ENCODE measurements at regions not wholly inside any gene's neighbourhood (a gene's known extent, or its start where the extent isn't known, plus 50 kb on each side); places are given as distances from the start of the nearest gene placed in this dataset.

GRCh38 chr10:105793071-105793470 is 1152.0 kb downstream of the SORCS3 start:
- no peak for DNase-seq

DNA sequence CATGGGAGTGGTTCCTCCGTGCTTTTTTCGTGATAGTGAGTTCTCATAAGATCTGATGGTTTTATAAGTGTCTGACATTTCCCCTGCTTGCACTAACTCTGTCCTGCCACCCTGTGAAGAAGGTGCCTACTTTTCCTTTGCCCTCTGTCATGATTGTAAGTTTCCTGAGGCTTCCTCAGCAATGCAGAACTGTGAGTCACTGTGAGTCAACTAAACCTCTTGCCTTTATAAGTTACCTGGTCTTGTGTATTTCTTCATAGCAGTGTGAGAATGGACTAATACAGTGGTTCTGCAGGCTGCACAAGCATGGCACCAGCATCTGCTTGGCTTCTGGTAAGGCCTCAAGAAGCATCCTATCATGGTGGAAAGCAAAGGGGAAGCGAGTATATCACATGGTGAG is 1144.6 kb downstream of the SORCS3 start:
- DNase-seq: no peak

GRCh38 chr10:105783936-105784483 is 1142.9 kb downstream of the SORCS3 start:
- DNase-seq: no peak

GRCh38 chr10:105774881-105775280 is 1133.8 kb downstream of the SORCS3 start:
- DNase-seq: no peak

- no peak for DNase-seq
Observed at GRCh38 chr10:105774351-105774750, 1133.3 kb downstream of the SORCS3 start.

DNA sequence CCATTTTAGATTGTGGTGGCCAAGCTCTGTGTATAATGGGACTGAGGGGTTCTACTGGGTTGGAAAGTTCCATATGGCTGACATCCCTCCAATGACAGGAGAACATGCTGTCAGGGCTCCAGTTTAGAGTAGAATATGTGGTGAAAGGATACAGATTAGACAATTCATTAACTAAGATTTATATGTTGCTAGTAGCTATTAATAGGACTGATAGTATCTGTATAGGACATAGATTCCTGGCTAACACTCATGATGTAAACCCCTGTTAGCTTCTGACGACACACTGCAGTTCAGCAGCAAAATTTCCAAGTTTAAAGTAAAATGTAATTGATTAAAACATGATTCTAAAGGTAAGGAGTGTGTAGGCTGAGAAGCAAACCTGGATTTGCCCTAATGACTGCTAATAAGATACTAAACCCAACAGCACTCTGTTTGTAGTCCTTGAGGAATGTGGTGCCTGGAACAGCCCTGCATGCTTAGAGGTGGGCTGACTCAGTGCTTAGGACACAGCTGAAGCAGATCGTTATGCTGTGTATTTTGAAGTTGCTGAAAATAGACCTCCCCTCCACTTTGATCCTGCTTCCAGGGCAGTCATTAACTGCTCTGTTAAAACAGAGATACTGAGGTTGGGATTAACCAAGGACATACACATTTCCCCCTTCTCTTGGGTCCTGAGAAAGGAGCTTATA is 1129.6 kb downstream of the SORCS3 start:
- no peak for DNase-seq

DNA sequence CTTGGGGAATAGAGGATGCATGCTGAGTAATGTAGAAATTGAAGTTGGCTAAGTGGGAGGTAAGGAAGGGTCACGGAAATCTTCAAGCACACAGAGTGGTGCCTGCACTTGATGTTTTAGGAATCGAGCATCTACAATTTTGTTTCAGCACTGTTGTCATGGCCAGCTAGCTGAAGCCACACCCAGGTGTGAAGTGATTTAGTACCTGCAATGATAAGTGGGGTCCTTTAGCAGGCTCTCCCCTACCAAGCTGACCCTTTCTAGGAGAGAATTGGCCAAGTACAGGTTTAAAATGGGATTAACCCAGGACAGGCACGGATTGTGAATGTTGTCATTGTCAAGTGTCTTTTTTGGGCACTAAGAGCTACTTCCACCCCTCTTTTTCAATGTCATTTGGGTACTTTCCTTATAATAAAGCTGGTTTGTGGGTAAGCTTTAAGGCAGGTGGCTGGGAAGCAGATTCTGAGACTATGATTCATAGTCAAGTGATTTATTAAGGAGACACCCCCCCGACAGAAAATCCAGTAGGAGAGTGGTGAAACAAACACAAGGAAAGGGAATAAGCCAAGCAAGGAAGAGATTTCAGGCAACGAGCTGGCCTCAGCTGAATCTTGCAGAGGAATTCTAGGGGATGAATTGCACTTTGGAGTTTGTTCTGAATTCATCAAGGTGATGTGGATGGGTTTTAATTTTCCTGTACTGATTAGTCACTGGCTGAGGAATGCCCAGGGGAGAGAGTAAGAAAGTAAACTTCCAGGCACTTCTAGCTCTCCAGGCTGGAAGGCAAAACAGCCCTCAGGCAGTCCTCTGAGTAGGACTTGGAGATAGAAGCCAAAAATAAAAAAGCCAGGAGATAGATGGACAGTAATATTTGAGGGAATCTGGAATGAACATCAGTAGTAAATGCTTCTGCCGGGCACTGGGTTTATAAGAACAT is 1128.4 kb downstream of the SORCS3 start:
- DNase-seq: no peak

DNA sequence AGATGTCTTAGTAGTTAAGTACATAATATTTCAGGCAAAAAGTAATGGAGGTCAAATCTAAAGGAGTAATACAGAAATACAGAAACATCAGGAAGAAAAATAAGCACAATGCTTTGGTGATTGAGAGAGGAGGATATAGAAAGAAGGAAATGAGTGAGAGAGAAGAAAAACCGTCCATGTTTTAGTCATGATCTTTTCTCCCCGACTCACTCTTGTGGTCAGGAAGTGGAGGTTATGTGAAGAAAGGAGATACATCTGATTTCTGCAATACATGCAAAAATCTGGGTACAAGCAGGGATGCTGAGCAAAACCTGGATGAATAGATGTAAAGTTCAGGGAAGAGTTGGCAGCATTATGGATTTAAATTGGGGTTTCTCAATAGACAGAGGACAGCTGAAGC is 1122.5 kb downstream of the SORCS3 start:
- DNase-seq: no peak

GRCh38 chr10:105761576-105762260 is 1120.6 kb downstream of the SORCS3 start:
- no peak for DNase-seq

DNA sequence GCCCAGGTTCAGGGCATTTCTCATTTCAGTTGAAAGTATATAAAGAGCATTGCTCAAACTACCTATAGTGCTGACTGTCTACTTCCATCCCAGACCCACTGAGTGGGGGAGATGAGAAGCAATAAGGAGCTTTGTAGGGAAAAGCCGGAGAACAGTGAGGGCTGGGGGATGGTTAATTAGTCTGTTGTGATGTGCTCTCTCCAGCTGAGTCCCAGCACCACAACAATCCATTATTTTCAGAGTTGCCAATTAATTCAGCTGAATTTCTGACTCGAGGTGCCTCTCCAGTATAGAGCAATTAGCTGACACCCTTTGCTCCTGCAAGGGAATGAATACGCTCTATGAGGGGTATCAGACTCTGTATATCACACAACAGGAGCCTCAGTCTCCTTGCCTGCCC is 1118.6 kb downstream of the SORCS3 start:
- DNase-seq: no peak

DNA sequence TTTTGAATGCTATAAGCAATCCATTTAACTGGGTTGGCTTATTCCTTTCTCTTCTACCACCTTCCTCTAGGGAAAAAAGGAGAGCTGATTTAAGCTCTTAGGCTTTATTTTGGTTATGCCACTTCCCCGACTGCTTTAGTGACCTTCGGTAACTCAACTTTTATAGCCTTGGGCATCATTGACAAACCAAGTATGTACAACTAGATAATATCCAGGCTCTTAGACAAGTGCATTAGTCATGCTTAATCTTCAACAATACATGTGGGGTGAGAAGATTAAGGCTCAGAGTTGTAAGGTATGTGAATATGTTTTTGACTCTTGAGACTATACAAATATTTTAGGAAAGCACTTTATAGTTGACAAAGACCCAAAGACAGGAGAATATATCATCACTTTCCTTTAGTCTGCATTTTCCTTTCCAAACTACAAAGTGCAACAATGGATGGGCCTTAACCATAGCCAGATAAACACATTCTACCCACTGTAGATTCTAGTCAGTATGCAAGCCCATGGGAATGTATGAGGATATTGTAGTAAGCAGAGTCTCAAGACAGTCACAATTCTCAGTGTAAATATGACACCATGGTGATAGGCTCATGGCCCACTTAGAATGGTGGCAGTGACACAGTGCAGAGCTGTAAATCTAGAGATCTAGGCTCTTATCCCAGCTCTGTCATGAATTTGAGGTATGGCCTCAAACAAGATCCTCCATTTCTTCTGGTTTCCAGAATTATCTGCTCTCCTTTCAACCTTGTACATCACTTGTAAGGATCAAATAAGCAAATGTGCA is 1117.3 kb downstream of the SORCS3 start:
- DNase-seq: no peak

- no peak for DNase-seq
Observed at GRCh38 chr10:105757302-105757701, 1116.2 kb downstream of the SORCS3 start.

DNA sequence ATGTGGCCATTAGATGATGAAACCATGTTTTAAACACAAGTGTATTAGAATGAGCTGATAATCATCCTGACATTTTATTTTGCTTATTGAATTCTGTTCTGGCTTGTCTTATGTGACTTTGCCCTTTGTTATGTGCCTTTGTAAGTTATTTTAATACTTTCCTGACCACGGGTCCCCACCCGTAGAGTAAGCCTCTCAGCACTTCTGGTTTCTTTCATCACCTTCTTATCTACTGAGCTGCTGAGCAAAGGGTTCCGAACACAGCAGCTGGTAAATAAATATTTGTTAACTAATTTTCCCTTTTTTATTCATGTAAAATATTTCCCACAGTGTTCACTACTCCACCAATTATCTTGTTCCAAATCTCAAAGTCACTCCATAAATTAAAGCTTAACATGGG is 1115.3 kb downstream of the SORCS3 start:
- DNase-seq: no peak

DNA sequence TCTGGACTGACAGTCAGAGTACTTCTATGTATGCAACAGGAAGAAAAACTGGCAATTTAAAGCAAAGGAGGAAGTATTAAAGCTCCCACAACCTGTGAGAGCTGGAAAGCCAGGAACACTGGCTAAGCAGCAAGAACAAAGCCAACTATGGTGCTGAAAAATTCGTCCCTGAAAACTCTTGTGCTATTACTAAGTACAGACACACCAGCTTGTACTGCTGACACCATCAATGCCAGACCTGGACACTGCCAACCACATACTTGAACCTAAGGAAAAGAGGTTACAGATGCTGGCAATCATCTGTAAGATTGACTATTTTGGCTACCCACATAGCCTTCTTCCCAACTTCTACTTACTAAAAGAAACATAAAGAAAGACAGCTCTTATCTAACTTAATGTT is 1110.6 kb downstream of the SORCS3 start:
- no peak for DNase-seq

- DNase-seq: no peak
Observed at GRCh38 chr10:105745596-105746148, 1104.6 kb downstream of the SORCS3 start.

- no peak for DNase-seq
Observed at GRCh38 chr10:105743343-105744056, 1102.4 kb downstream of the SORCS3 start.

GRCh38 chr10:105742923-105743322 is 1101.8 kb downstream of the SORCS3 start:
- DNase-seq: no peak

- no peak for DNase-seq
Observed at GRCh38 chr10:105742184-105742583, 1101.1 kb downstream of the SORCS3 start.

DNA sequence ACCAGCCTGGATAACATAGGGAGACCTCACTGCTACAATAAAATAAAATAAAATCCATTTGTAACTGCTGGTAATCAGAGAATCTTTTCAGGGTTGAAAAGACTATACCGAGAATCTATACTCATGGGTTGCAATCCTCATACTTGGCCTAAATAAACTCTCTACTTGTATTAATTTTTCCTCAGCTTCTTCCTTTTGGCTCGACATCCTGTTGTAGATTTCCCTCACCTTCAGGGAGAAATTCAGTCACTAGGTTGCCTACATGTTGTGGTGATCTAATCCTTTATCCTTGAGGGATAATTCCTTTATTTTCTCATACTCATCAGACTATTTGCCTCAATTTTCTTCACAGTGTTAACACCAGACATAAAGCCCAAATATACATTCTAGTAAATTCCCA is 1093.4 kb downstream of the SORCS3 start:
- DNase-seq: no peak

DNA sequence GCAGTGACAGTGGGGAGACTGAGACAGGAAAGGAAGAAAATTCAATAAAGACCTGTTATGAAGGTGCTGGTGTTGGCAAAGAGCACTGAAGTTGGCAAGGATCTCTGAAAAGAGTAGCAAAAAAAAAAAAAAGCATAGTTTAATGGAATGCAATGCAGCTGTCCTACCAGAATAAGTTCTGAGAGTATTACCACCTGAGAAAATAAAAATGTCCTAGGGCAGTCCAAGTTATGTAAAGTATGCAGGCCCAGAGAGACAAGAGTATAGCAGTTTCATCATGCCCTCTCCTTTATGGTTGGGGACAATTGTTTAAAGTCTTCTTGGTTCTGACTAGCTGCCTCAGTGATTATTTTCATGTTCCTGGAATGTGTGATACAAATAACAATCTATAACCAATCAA is 1092.8 kb downstream of the SORCS3 start:
- no peak for DNase-seq

All from muscle of back (tissue), 3 donors.